ENCODE measurements at regions not wholly inside any gene's neighbourhood (a gene's known extent, or its start where the extent isn't known, plus 50 kb on each side); places are given as distances from the start of the nearest gene placed in this dataset.

DNA sequence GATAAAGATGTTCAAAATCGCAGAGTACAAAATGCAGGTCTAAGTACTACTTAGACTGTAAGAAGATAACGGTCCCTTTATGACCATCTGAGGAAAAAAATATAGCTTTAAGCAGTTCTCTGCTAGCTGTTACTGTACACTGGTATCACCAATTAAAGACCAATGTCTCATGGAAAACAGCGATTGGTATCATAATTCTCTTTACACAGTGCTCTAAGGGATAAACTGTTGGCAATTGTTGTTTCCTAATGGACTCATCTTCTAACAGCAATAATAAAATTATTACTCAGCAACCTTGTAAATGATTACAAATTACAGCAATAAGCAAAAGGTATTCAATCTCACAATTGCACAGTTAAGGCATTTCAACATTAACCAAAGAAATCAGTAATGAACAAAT, 142.2 kb upstream of the DLGAP1 start:
- no peaks in the 10 kb centered on the region for H3K9me3 ChIP-seq (ENCODE audit: low read depth)
- no peak overlapping the region for H3K4me3 ChIP-seq
- H3K4me1 ChIP-seq (ENCODE audit: low read depth): no peaks in the 10 kb centered on the region
- no peak for DNase-seq (ENCODE audit: low read depth in 1 of 2, low spot score in 1 of 2)
- no peaks in the 10 kb centered on the region for H3K36me3 ChIP-seq
- no peaks in the 10 kb centered on the region for H3K27me3 ChIP-seq
- TF ChIP-seq, protein P1, sequence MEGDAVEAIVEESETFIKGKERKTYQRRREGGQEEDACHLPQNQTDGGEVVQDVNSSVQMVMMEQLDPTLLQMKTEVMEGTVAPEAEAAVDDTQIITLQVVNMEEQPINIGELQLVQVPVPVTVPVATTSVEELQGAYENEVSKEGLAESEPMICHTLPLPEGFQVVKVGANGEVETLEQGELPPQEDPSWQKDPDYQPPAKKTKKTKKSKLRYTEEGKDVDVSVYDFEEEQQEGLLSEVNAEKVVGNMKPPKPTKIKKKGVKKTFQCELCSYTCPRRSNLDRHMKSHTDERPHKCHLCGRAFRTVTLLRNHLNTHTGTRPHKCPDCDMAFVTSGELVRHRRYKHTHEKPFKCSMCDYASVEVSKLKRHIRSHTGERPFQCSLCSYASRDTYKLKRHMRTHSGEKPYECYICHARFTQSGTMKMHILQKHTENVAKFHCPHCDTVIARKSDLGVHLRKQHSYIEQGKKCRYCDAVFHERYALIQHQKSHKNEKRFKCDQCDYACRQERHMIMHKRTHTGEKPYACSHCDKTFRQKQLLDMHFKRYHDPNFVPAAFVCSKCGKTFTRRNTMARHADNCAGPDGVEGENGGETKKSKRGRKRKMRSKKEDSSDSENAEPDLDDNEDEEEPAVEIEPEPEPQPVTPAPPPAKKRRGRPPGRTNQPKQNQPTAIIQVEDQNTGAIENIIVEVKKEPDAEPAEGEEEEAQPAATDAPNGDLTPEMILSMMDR (IDR thresholded peaks at IDR 0.05; ENCODE audit: low read depth, low read length): no peak
- H3K27ac ChIP-seq: no peak overlapping the region

GRCh38 chr18:4593895-4594294, 138.8 kb upstream of the DLGAP1 start:
- H3K27me3 ChIP-seq: no peaks in the 10 kb centered on the region
- H3K4me3 ChIP-seq: no peak overlapping the region
- H3K9me3 ChIP-seq (ENCODE audit: low read depth): no peaks in the 10 kb centered on the region
- H3K27ac ChIP-seq: no peak overlapping the region
- H3K36me3 ChIP-seq: no peaks in the 10 kb centered on the region
- no peak for DNase-seq (ENCODE audit: low read depth in 1 of 2, low spot score in 1 of 2)
- H3K4me1 ChIP-seq (ENCODE audit: low read depth): no peaks in the 10 kb centered on the region
- TF ChIP-seq, protein P1 (IDR thresholded peaks at IDR 0.05; ENCODE audit: low read depth, low read length): no peak

DNA sequence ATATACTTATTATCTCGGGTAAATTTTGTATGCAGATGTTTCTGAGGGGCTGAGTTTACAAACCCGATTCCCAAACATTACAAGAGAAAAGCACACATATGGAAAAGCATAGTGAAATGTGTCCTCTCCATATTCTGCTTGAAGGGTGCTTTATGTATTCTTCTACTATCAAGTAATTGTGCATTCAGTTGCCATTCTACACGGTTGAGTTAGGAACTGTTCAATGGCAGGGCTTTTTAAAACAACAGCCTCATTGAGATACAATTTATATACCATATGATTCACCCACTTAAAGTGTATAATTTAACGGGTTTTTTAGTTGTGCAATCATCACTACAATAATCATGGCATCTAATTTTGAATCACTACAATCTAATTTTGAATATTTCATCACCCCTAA, 138.4 kb upstream of the DLGAP1 start:
- DNase-seq (ENCODE audit: low read depth in 1 of 2, low spot score in 1 of 2): no peak
- Histone ChIP-seq H3K36me3 (no peaks in the 10 kb centered on the region), H3K27ac (no peak overlapping the region), H3K4me1 (ENCODE audit: low read depth) (no peaks in the 10 kb centered on the region), H3K9me3 (ENCODE audit: low read depth) (no peaks in the 10 kb centered on the region), H3K4me3 (no peak overlapping the region), H3K27me3 (no peaks in the 10 kb centered on the region)
- TF ChIP-seq, protein P1 (IDR thresholded peaks at IDR 0.05; ENCODE audit: low read depth, low read length): no peak

- Histone ChIP-seq H3K4me1 (ENCODE audit: low read depth) (no peaks in the 10 kb centered on the region), H3K36me3 (no peaks in the 10 kb centered on the region), H3K9me3 (ENCODE audit: low read depth) (no peaks in the 10 kb centered on the region), H3K27me3 (no peaks in the 10 kb centered on the region), H3K4me3 (no peak overlapping the region), H3K27ac (no peak overlapping the region)
- TF ChIP-seq, protein P1 (IDR thresholded peaks at IDR 0.05; ENCODE audit: low read depth, low read length): no peak
- DNase-seq (ENCODE audit: low read depth in 1 of 2, low spot score in 1 of 2): no peak
Measured at GRCh38 chr18:4589056-4589800, 134.1 kb upstream of the DLGAP1 start.

DNA sequence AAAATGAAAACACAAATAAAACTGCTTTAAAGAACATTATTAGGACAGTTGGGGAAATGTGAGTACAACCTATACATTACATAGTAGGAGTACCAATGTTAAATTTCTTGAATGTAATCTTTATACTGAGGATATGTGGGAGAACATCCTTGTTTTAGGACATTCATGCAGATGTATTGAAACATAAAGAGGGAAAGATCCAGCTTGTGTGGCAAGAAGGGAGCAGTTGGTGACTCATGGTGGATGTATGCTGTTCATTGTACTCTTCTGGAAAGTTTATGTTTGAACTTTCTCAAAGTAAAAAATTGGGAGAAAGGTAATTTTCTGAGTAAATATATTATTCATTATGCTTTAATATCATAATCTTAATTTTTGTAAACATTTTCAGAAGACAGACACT, 132.1 kb upstream of the DLGAP1 start:
- no peak overlapping the region for H3K4me3 ChIP-seq
- TF ChIP-seq, protein P1 (IDR thresholded peaks at IDR 0.05; ENCODE audit: low read depth, low read length): no peak
- H3K27ac ChIP-seq: no peak overlapping the region
- DNase-seq (ENCODE audit: low read depth in 1 of 2, low spot score in 1 of 2): no peak
- H3K9me3 ChIP-seq (ENCODE audit: low read depth): no peaks in the 10 kb centered on the region
- no peaks in the 10 kb centered on the region for H3K27me3 ChIP-seq
- H3K4me1 ChIP-seq (ENCODE audit: low read depth): no peaks in the 10 kb centered on the region
- no peaks in the 10 kb centered on the region for H3K36me3 ChIP-seq

Measured in cardiac muscle cell (in vitro differentiated cells and primary cell).